K562 (cell line): ENCODE measurements at regions not wholly inside any gene's neighbourhood (a gene's known extent, or its start where the extent isn't known, plus 50 kb on each side); places are given as distances from the start of the nearest gene placed in this dataset.

Experiments used
- ATAC-seq: fragments of 200-7000 bp; cut with Tn5 transposase; 3 replicates; pipeline ENCODE4 v1.9.1; 2020; ENCODE audit warnings: moderate library complexity
- BruUV-seq: library from RNA; stranded (reverse); fragments of 400-500 nt; replicated peaks from 2 replicates; lab custom pipeline; 2021; lab: Mats Ljungman, UMichigan
- CTCF ChIA-PET: fragments of 300-600 bp; formaldehyde crosslinking; extraction: SDS; loops from one replicate; lab custom pipeline; 2021; ENCODE audit warnings: low intra/inter-chr PET ratio; lab: Yijun Ruan, JAX
- POLR2A ChIA-PET: fragments of 300-600, 350-650 bp; sonication (Branson Sonifier 250); formaldehyde crosslinking; extraction: SDS; loops from one replicate; lab custom pipeline; 2021; ENCODE audit warnings: antibody characterized with exemption, inconsistent platforms; lab: Yijun Ruan, JAX
- DNase-seq, 4 experiments: peaks; one replicate each; pipeline versions ENCODE4 v3.0.0 to v3.0.0-alpha.2; 2011 to 2018; ENCODE audit warnings: low spot score in 3 of 4, mixed read lengths in 3 of 4; ENCODE audit errors: extremely low read depth in 1 of 4
- FAIRE-seq: peaks from 2 replicates; lab custom pipeline; 2011; peaks lifted over from hg19 to GRCh38; lab: Jason Lieb, UNC
- H2AFZ ChIP-seq: 2 replicates; pipeline ENCODE4 v1.6.0; 2011; ENCODE audit warnings: low read depth, low read length, control low read depth, inconsistent platforms
- H3K27ac ChIP-seq: fragments of 200-600 bp; 3 replicates; pipeline ENCODE4 v1.8.0; 2011; ENCODE audit warnings: low read depth, mild to moderate bottlenecking, control low read depth, inconsistent platforms, low read length, moderate library complexity, mixed read lengths; ENCODE audit errors: extremely low read depth
- H3K27me3 ChIP-seq, 2 experiments: fragments of 300-600 bp in 1 of 2; 2 replicates in 1 of 2; 3 replicates in 1 of 2; pipeline versions ENCODE4 v1.6.0 to v1.8.0; 2011; ENCODE audit warnings: inconsistent platforms in 2 of 2, low read length in 2 of 2, mild to moderate bottlenecking in 1 of 2, mixed read lengths in 1 of 2, moderate library complexity in 1 of 2; ENCODE audit not compliant: control insufficient read depth in 2 of 2, insufficient read depth in 2 of 2
- H3K36me3 ChIP-seq: fragments of 300-600 bp; 3 replicates; pipeline ENCODE4 v1.8.0; 2011; ENCODE audit warnings: mild to moderate bottlenecking, low read length, inconsistent platforms; ENCODE audit not compliant: control insufficient read depth, insufficient read depth
- H3K4me1 ChIP-seq, 2 experiments: fragments of 200-600 bp in 1 of 2; replicated peaks in 1 of 2; 2 replicates in 1 of 2; 3 replicates in 1 of 2; pipeline versions ENCODE4 v1.5.1 to v1.8.0; 2011; ENCODE audit warnings: inconsistent platforms in 2 of 2, low read length in 2 of 2, mild to moderate bottlenecking in 1 of 2, mixed read lengths in 1 of 2, moderate library complexity in 1 of 2; ENCODE audit not compliant: control insufficient read depth in 2 of 2, insufficient read depth in 2 of 2
- H3K4me2 ChIP-seq: 2 replicates; pipeline ENCODE4 v1.6.1; 2011; ENCODE audit warnings: low read length, control low read depth, inconsistent platforms, mixed read lengths; ENCODE audit not compliant: insufficient read depth
- H3K4me3 ChIP-seq: fragments of 200-600 bp; sonication (generic), shearing (Covaris generic); 2 replicates; pipeline ENCODE4 v1.5.1; 2016; ENCODE audit warnings: control low read depth, inconsistent platforms
- H3K79me2 ChIP-seq: fragments of 200-600 bp; 3 replicates; pipeline ENCODE4 v1.8.0; 2011; ENCODE audit warnings: low read length, inconsistent platforms; ENCODE audit not compliant: control insufficient read depth, insufficient read depth
- H3K9ac ChIP-seq, 2 experiments: 2 replicates each; pipeline versions ENCODE4 v1.6.0 to v1.6.1; 2011; ENCODE audit warnings: low read depth in 2 of 2, low read length in 2 of 2, control low read depth in 1 of 2, inconsistent platforms in 1 of 2, mild to moderate bottlenecking in 1 of 2, mixed read lengths in 1 of 2; ENCODE audit not compliant: insufficient read depth in 1 of 2
- H3K9me1 ChIP-seq: one replicate; pipeline ENCODE4 v1.6.0; 2011; ENCODE audit warnings: inconsistent platforms, mild to moderate bottlenecking, low read length, moderate library complexity; ENCODE audit not compliant: control insufficient read depth, insufficient read depth
- H3K9me3 ChIP-seq: replicated peaks from 2 replicates; pipeline ENCODE4 v1.5.1; 2011; ENCODE audit warnings: low read depth, low read length, inconsistent platforms; ENCODE audit not compliant: control insufficient read depth, insufficient read depth
- H4K20me1 ChIP-seq: replicated peaks from 2 replicates; pipeline ENCODE4 v1.6.1; 2011; ENCODE audit warnings: low read length, inconsistent platforms, mixed read lengths; ENCODE audit not compliant: control insufficient read depth, insufficient read depth
- NR2C1 ChIP-seq, 2 experiments: fragments of 450-650 bp; IDR thresholded peaks; 2 replicates each; pipeline ENCODE4 v1.6.1; 2017; ENCODE audit warnings: mild to moderate bottlenecking in 2 of 2, antibody characterized with exemption in 1 of 2, inconsistent platforms in 1 of 2, missing compliant biosample characterization in 1 of 2, missing genetic modification characterization in 1 of 2
- WGBS: fragments of 100-300 bp; shearing (Covaris generic); methylation state at CpG from one replicate; pipeline ENCODE4 v1.1.6; 2016; ENCODE audit warnings: low coverage, mixed read lengths; ENCODE audit not compliant: insufficient coverage; ENCODE audit errors: missing lambda C conversion rate; 5-methylcytosine and 5-hydroxymethylcytosine counted together
- in situ Hi-C: fragments of 300-500 bp; cut with MboI; formaldehyde crosslinking; loops from 4 replicates; pipeline ENCODE4 v1.15.0; 2018; ENCODE audit warnings: inconsistent platforms, mixed read lengths
- intact Hi-C: fragments of 100-400 bp; cut with micrococcal nuclease; formaldehyde crosslinking; loops from 2 replicates; pipeline ENCODE4 v1.14.2; 2022
- TF ChIP-seq, protein P1 (sequence below), 2 experiments: fragments of 450-650 bp; formaldehyde crosslinking in 1 of 2; IDR thresholded peaks; 2 replicates each; pipeline versions ENCODE4 v1.4.0 to v1.6.1; 2014 to 2020; ENCODE audit warnings: mild to moderate bottlenecking in 2 of 2, borderline replicate concordance in 1 of 2, low read depth in 1 of 2

DNA sequence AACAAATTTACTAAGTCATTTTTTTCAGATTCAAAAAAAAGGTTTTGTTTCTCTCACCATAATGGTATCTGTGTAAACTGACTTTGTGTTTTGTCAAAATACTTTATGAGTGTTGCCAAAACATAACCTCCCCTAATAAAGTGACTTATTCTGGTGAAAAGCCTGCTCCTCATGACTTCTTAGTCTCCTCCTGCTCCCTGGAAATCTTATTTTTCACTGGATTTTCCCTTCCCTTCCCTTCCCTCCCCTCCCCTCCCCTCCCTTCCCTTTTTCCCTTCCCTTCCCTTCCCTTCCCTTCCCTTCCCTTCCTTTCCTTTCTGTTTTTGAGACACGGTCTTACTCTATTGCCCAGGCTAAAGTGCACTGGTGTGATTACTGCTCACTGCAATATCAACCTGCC is 650.1 kb upstream of the GHITM start:
- FAIRE-seq (no peak), DNase-seq (no peak), ATAC-seq (no peak)
- no peaks in the 10 kb centered on the region for H4K20me1 ChIP-seq
- no peak overlapping the region for H2AFZ ChIP-seq
- no peaks in the 10 kb centered on the region for H3K9me3 ChIP-seq
- intact Hi-C loops (no loop called here), in situ Hi-C loops (no loop called here)
- no peak overlapping the region for H3K4me3 ChIP-seq
- H3K9me1 ChIP-seq = no peaks in the 10 kb centered on the region
- BruUV-seq = no TSS peak
- no peak overlapping the region for H3K27ac ChIP-seq
- H3K79me2 ChIP-seq = no peaks in the 10 kb centered on the region
- 0% methylated on average over 1 of the region's 1 CpG for WGBS
- CTCF ChIA-PET = no interaction called here
- TF ChIP-seq, protein P1, sequence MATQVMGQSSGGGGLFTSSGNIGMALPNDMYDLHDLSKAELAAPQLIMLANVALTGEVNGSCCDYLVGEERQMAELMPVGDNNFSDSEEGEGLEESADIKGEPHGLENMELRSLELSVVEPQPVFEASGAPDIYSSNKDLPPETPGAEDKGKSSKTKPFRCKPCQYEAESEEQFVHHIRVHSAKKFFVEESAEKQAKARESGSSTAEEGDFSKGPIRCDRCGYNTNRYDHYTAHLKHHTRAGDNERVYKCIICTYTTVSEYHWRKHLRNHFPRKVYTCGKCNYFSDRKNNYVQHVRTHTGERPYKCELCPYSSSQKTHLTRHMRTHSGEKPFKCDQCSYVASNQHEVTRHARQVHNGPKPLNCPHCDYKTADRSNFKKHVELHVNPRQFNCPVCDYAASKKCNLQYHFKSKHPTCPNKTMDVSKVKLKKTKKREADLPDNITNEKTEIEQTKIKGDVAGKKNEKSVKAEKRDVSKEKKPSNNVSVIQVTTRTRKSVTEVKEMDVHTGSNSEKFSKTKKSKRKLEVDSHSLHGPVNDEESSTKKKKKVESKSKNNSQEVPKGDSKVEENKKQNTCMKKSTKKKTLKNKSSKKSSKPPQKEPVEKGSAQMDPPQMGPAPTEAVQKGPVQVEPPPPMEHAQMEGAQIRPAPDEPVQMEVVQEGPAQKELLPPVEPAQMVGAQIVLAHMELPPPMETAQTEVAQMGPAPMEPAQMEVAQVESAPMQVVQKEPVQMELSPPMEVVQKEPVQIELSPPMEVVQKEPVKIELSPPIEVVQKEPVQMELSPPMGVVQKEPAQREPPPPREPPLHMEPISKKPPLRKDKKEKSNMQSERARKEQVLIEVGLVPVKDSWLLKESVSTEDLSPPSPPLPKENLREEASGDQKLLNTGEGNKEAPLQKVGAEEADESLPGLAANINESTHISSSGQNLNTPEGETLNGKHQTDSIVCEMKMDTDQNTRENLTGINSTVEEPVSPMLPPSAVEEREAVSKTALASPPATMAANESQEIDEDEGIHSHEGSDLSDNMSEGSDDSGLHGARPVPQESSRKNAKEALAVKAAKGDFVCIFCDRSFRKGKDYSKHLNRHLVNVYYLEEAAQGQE (IDR thresholded peaks at IDR 0.05; ENCODE audit: borderline replicate concordance) = no peak
- TF ChIP-seq, protein P1 (CRISPR knock-in tag; IDR thresholded peaks at IDR 0.05; ENCODE audit: low read depth) = no peak
- TF ChIP-seq NR2C1 (IDR thresholded peaks at IDR 0.05) = no peak
- no peak for TF ChIP-seq NR2C1 (tag; IDR thresholded peaks at IDR 0.05)
- no peak overlapping the region for H3K9ac ChIP-seq
- no peaks in the 10 kb centered on the region for H3K27me3 ChIP-seq
- POLR2A ChIA-PET = no interaction called here
- H3K4me2 ChIP-seq = no peak overlapping the region
- H3K36me3 ChIP-seq = no peaks in the 10 kb centered on the region
- H3K4me1 ChIP-seq = no peaks in the 10 kb centered on the region
